ENCODE measurements at regions not wholly inside any gene's neighbourhood (a gene's known extent, or its start where the extent isn't known, plus 50 kb on each side); places are given as distances from the start of the nearest gene placed in this dataset.
"Not testable (repeated sequence)": the region's sequence is repeated elsewhere in the genome, so short reads cannot be mapped to it uniquely, and the experiment has no call there.

DNA sequence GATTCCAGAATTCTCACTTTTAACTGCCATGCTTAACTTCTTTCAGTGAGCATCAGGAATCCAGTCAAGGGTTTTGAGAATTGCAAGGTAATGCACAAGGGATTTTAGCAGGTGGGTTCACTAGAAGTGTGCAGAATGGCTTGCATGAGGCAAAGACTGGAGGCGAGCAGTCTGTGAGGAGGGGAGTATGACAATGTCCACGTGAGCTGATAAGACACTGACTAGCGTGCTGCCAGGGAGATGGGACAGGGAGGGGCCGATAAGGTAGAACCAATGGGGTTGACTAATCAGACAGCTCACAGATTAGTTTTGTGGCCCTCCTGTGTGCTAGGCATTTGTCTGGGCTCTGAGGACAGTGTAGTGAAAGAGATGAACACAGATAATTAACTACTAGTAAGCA lies 102.0 kb upstream of the DAZL start:
- H3K27ac ChIP-seq (ENCODE audit: low read length), result no peak overlapping the region
- Mint-ChIP-seq H3K27me3 (ENCODE audit: low read depth in 2 of 2) (peaks cover 3 to 9% of the 10 kb centered on the region in 2 donors), H3K4me1 (peaks cover 0 to 6% of the 10 kb centered on the region in 2 donors), H3K9me3 (no peaks in the 10 kb centered on the region), H3K27ac (no peak overlapping the region), H3K4me3 (no peak overlapping the region), H3K36me3 (peaks cover 6% of the 10 kb centered on the region)
- no peaks in the 10 kb centered on the region for H3K27me3 ChIP-seq (ENCODE audit: control insufficient read depth, insufficient read depth, low read length)
- intact Hi-C loops (cut with micrococcal nuclease), result no loop called here
- TF ChIP-seq, protein P1, sequence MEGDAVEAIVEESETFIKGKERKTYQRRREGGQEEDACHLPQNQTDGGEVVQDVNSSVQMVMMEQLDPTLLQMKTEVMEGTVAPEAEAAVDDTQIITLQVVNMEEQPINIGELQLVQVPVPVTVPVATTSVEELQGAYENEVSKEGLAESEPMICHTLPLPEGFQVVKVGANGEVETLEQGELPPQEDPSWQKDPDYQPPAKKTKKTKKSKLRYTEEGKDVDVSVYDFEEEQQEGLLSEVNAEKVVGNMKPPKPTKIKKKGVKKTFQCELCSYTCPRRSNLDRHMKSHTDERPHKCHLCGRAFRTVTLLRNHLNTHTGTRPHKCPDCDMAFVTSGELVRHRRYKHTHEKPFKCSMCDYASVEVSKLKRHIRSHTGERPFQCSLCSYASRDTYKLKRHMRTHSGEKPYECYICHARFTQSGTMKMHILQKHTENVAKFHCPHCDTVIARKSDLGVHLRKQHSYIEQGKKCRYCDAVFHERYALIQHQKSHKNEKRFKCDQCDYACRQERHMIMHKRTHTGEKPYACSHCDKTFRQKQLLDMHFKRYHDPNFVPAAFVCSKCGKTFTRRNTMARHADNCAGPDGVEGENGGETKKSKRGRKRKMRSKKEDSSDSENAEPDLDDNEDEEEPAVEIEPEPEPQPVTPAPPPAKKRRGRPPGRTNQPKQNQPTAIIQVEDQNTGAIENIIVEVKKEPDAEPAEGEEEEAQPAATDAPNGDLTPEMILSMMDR (IDR thresholded peaks at IDR 0.05), result no peak
- no peaks in the 10 kb centered on the region for H3K36me3 ChIP-seq (ENCODE audit: control insufficient read depth, insufficient read depth, low read length)
- H3K4me1 ChIP-seq (ENCODE audit: control insufficient read depth, insufficient read depth, low read length), result no peaks in the 10 kb centered on the region
- H3K4me3 ChIP-seq (ENCODE audit: low read length), result no peak overlapping the region
- no peaks in the 10 kb centered on the region for H3K9me3 ChIP-seq (ENCODE audit: control insufficient read depth, insufficient read depth, low read length)
- no peak for DNase-seq
- ATAC-seq, result no peak
- 64% methylated on average over 4 of the region's 4 CpGs for WGBS (ENCODE audit: insufficient coverage)

DNA sequence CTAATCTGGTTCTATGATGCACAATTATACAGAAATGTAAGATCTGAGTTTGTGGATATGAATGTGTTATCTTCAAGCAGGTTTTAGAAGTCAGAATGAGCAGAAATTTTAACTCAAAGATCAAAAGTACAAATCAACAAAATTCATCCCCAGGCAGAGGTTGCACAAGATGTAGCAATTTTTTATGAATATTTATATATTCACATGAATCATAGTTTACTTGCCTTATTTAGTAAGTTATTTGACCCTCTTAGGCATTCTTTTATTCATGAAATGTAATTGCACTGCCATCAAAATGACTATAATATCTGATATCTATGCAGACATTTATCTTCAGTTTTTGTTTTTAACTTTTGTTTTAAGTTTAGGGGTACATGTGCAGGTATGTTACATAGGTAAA lies 103.1 kb upstream of the DAZL start:
- Mint-ChIP-seq H3K36me3 (peaks cover 14% of the 10 kb centered on the region), H3K9me3 (peaks cover 4 to 6% of the 10 kb centered on the region in 2 donors), H3K4me1 (no peaks in the 10 kb centered on the region), H3K4me3 (no peak overlapping the region), H3K27me3 (ENCODE audit: low read depth in 2 of 2) (peaks cover 0 to 3% of the 10 kb centered on the region in 2 donors), H3K27ac (no peak overlapping the region)
- DNase-seq (no peak), ATAC-seq (no peak)
- Histone ChIP-seq H3K9me3 (ENCODE audit: control insufficient read depth, insufficient read depth, low read length) (no peaks in the 10 kb centered on the region), H3K27ac (ENCODE audit: low read length) (no peak overlapping the region), H3K36me3 (ENCODE audit: control insufficient read depth, insufficient read depth, low read length) (no peaks in the 10 kb centered on the region), H3K27me3 (ENCODE audit: control insufficient read depth, insufficient read depth, low read length) (no peaks in the 10 kb centered on the region), H3K4me3 (ENCODE audit: low read length) (no peak overlapping the region), H3K4me1 (ENCODE audit: control insufficient read depth, insufficient read depth, low read length) (no peaks in the 10 kb centered on the region)
- intact Hi-C loops (cut with micrococcal nuclease), result no loop called here
- TF ChIP-seq, protein P1 (IDR thresholded peaks at IDR 0.05), result no peak

DNA sequence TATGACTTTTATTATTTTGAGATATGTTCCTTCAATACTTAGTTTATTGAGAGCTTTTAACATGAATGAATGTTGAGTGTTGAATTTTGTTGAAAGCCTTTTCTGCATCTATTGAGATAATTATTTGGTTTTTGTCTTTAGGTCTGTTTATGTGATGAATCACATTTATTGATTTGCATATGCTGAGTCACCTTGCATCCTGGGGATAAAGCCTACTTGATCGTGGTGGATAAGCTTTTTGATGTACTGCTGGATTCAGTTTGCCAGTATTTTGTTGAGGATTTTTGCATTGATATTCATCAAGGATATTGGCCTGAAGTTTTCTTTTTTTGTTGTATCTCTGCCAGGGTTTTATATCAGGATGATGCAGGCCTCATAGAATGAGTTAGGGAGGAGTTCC lies 106.5 kb upstream of the DAZL start:
- H3K27ac Mint-ChIP-seq; H3K4me3 Mint-ChIP-seq; intact Hi-C loops (cut with micrococcal nuclease); H3K4me1 ChIP-seq (ENCODE audit: control insufficient read depth, insufficient read depth, low read length); H3K27me3 ChIP-seq (ENCODE audit: control insufficient read depth, insufficient read depth, low read length); H3K27ac ChIP-seq (ENCODE audit: low read length); DNase-seq; H3K4me1 Mint-ChIP-seq; H3K4me3 ChIP-seq (ENCODE audit: low read length); H3K9me3 ChIP-seq (ENCODE audit: control insufficient read depth, insufficient read depth, low read length); H3K36me3 ChIP-seq (ENCODE audit: control insufficient read depth, insufficient read depth, low read length); ATAC-seq: not testable (repeated sequence)
- H3K27me3 Mint-ChIP-seq (ENCODE audit: low read depth in 2 of 2), result peaks cover 7 to 13% of the 10 kb centered on the region in 2 donors
- H3K9me3 Mint-ChIP-seq, result peaks cover 13 to 16% of the 10 kb centered on the region in 2 donors
- H3K36me3 Mint-ChIP-seq, result peaks cover 27% of the 10 kb centered on the region
- WGBS (ENCODE audit: insufficient coverage), result 82% methylated on average over 1 of the region's 1 CpG

DNA sequence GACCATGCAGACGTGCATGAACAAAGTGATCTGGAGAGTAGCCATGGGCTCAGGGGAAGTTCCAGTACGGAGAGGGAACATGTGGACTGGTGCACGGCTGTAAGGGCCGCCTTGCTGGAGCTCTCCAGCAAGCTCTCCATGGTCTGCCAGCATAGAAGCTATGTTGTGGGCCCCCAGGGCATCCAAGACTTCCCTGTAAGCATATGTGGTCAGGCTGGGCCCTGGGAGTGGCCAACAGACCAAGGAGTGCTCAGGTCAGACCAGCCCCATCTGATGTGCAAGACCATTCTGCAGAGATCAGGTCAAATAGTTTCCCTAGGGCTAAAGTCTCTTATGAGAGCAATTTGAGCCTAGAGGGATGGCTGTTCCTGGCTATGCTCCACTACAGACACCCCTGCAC lies 110.1 kb upstream of the DAZL start:
- Mint-ChIP-seq H3K4me1 (no peaks in the 10 kb centered on the region), H3K4me3 (no peak overlapping the region), H3K36me3 (peaks cover 26% of the 10 kb centered on the region), H3K27me3 (ENCODE audit: low read depth in 2 of 2) (peaks cover 10 to 13% of the 10 kb centered on the region in 2 donors), H3K9me3 (peaks cover 13 to 16% of the 10 kb centered on the region in 2 donors), H3K27ac (no peak overlapping the region)
- Histone ChIP-seq H3K27me3 (ENCODE audit: control insufficient read depth, insufficient read depth, low read length) (peaks cover 2% of the 10 kb centered on the region), H3K27ac (ENCODE audit: low read length) (no peak overlapping the region), H3K4me3 (ENCODE audit: low read length) (no peak overlapping the region), H3K36me3 (ENCODE audit: control insufficient read depth, insufficient read depth, low read length) (no peaks in the 10 kb centered on the region), H3K9me3 (ENCODE audit: control insufficient read depth, insufficient read depth, low read length) (peaks cover 8% of the 10 kb centered on the region), H3K4me1 (ENCODE audit: control insufficient read depth, insufficient read depth, low read length) (no peaks in the 10 kb centered on the region)
- intact Hi-C loops (cut with micrococcal nuclease), result no loop called here
- ATAC-seq (no peak), DNase-seq (no peak)
- WGBS (ENCODE audit: insufficient coverage), result 91% methylated on average over 4 of the region's 4 CpGs
- TF ChIP-seq, protein P1 (IDR thresholded peaks at IDR 0.05), result no peak
